Activated effector memory CD4-positive, alpha-beta T cell treated with Interleukin-2 at 50 U/mL for 16 hours (primary cell): ENCODE measurements at regions not wholly inside any gene's neighbourhood (a gene's known extent, or its start where the extent isn't known, plus 50 kb on each side); places are given as distances from the start of the nearest gene placed in this dataset.

ENCODE experiments used
- DNase-seq: peaks from one replicate; pipeline ENCODE4 v3.0.0-alpha.2; 2020

- no peak for DNase-seq
These were observed 54.7 kb upstream of the FAM9C start for GRCh38 chrX:13099121-13099520.

- no peak for DNase-seq
These were observed 52.3 kb upstream of the FAM9C start for GRCh38 chrX:13096728-13097127.

- no peak for DNase-seq
These were observed 50.5 kb upstream of the FAM9C start for GRCh38 chrX:13094828-13095341.

GRCh38 chrX:13094374-13094773 lies 50.0 kb upstream of the FAM9C start:
- DNase-seq, result no peak
